Fibroblast of the aortic adventitia (primary cell): ENCODE measurements at regions not wholly inside any gene's neighbourhood (a gene's known extent, or its start where the extent isn't known, plus 50 kb on each side); places are given as distances from the start of the nearest gene placed in this dataset.

Experiments
- DNase-seq: peaks from one replicate; pipeline ENCODE4 v3.0.0-alpha.2; 2010; ENCODE audit warnings: low read depth
- H3K4me3 ChIP-seq: 2 replicates; pipeline ENCODE4 v1.5.1; 2011; ENCODE audit warnings: low read depth, mild to moderate bottlenecking, control low read depth, low read length, moderate library complexity
- TF ChIP-seq, protein P1 (sequence below): IDR thresholded peaks from 2 replicates; pipeline ENCODE4 v1.5.1; 2011; ENCODE audit warnings: mild to moderate bottlenecking, low read length, control low read depth, inconsistent platforms; ENCODE audit not compliant: insufficient read depth

DNA sequence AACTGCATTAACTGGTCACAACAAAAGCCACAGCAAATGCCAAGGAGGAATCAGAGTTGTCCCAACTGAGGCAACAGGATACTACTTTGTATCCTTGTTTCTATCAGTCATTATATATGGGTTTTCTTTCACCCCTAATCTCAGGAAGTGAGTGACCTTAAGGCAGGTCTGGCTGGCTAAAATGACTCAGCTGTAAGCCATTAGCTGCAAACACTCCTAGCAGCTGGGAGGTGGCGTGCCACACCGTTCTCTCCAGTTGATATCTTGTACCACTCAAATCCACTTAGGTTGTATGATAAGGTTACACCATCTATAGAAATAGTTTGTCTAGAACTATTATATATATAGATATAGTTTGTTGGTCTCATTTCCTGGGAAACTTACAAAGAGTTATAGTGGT, 171.1 kb upstream of the MC4R start:
- TF ChIP-seq, protein P1, sequence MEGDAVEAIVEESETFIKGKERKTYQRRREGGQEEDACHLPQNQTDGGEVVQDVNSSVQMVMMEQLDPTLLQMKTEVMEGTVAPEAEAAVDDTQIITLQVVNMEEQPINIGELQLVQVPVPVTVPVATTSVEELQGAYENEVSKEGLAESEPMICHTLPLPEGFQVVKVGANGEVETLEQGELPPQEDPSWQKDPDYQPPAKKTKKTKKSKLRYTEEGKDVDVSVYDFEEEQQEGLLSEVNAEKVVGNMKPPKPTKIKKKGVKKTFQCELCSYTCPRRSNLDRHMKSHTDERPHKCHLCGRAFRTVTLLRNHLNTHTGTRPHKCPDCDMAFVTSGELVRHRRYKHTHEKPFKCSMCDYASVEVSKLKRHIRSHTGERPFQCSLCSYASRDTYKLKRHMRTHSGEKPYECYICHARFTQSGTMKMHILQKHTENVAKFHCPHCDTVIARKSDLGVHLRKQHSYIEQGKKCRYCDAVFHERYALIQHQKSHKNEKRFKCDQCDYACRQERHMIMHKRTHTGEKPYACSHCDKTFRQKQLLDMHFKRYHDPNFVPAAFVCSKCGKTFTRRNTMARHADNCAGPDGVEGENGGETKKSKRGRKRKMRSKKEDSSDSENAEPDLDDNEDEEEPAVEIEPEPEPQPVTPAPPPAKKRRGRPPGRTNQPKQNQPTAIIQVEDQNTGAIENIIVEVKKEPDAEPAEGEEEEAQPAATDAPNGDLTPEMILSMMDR: no peak
- H3K4me3 ChIP-seq: no peak overlapping the region
- no peak for DNase-seq

DNA sequence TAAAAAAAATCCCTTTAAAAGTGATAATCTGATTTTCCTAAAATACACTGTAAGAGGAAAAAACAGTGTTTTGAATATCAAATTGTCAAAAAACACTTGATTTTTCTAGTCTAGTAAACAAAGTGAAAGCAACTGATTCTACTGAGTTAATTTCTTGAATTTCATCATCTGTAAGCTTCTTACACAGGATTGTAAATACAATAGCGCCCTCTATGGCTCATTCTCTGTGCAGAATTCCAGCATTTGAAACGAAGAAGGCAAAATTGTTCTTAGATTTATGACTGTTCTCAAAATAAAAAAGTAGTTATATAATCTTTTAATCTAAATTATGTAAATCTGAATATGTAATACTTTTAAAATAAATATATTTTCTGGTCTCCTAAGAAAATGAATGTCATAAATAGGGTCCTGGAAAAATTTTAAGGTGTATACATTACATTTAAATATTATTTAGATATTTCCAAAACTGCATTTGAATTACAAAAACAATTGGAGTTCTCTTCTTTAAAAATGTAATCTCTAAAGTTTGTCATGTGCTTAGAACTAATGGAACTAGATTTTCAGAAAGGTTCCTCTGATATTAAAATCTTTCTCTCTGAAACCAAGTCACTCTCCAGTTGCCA, 176.9 kb upstream of the MC4R start:
- peak; percentile 88 for DNase-seq
- H3K4me3 ChIP-seq: no peak overlapping the region
- TF ChIP-seq, protein P1: peak; percentile 81

DNA sequence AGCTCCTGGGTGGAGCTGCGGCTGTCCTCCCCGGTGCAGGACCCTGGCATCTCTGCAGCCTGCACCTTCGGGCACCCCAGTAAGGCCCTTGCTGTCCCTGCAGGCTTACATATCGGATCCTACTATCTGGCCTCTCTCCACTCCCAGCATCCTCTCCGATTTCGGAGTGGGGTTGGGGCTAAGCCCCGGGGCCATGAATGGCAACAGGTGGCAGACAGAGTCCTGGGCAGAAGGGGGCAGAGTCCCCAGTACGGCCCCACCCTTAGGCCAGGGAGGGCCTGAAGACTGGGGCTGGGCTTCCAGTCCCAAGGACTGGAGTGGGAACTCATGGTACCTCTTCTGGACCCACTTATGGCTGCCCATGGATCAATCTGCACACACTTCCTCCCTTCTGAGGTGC, 180.4 kb upstream of the MC4R start:
- no peak for DNase-seq
- TF ChIP-seq, protein P1: no peak
- no peak overlapping the region for H3K4me3 ChIP-seq

DNA sequence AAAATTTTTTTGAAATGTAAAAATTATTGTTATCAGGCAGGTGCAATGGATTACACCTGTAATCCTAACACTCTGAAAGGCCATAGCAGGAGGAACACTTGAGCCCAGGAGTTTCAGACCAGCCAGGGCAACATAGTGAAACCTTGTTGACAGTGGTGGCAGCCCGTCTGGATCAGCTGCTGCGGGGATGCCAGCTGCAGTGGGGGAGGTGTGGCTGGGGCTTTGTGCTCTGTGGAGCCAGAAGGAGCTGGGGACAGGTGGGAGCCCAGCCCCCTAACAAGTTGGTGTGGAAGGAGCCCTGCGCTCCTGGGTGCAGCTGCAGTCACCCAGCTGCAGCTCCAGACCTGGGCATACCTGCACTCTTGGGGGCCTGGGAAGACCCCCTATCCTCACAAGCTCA, 182.4 kb upstream of the MC4R start:
- no peak overlapping the region for H3K4me3 ChIP-seq
- TF ChIP-seq, protein P1: no peak
- DNase-seq: no peak

DNA sequence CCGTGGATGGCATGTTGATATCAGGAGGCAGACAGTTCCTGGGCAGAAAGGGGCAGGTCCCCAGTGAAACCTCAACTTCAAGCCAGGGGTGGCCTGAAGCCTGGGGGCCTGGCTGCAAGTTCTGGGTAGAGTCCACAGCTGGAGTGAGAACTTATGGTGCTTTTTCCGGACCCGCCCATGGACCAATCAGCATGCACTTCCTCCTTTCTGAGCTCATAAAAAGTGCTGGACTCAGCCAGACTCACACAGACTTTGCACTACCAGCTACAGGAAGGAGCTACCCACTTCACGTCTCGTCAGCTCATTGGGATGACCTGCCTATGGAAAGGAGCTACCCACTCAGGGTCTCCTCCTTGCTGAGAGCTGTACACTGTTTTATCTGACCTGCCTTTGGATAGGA, 183.1 kb upstream of the MC4R start:
- TF ChIP-seq, protein P1: no peak
- no peak for DNase-seq
- H3K4me3 ChIP-seq: no peak overlapping the region

DNA sequence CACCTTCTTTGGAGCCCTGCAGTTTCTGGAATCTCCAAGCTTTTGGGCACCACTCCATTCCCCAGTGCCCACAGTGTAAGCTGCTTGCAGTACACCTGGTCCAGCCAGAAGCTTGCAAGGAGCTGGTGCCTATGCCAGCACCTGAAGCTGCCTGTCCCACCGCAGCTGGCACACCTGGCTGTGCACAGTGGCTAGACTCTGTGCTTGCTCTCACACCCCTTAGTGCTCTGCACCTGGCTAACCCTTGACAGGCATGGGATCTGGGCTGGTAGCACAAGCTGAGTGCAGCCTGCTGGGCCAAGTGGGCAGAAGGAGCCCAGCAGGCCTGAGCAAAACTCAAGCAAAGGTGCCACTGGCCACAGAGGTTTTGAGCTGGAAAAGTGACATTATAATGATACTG, 183.8 kb upstream of the MC4R start:
- TF ChIP-seq, protein P1: no peak
- no peak for DNase-seq
- no peak overlapping the region for H3K4me3 ChIP-seq

DNA sequence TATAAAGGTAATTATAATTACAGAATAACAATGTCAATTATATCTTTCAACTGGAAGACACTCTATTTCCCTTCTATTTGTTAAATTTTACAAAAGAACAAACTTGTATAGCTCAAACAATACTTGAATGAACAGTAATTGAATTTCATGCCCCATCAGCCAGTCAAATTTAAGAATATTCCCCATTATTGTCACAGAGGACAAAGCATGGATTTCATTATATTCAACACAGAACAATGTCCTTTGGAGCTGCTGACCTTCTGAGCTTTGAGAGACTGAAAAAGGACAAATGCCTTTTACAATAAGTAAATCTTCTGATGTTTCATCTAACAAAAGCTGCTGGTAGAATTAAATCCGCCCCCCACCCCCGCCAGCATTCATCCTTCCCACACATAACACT, 187.5 kb upstream of the MC4R start:
- H3K4me3 ChIP-seq: no peak overlapping the region
- DNase-seq: no peak
- TF ChIP-seq, protein P1: no peak
